GM12878 (cell line): ENCODE measurements at regions not wholly inside any gene's neighbourhood (a gene's known extent, or its start where the extent isn't known, plus 50 kb on each side); places are given as distances from the start of the nearest gene placed in this dataset.

Experiments
- ATAC-seq: fragments of 200-7000 bp; cut with Tn5 transposase; 3 replicates; pipeline ENCODE4 v1.9.1; 2020; ENCODE audit warnings: mild to moderate bottlenecking, moderate library complexity
- BruUV-seq: library from RNA; stranded (reverse); fragments of 400-500 nt; replicated peaks from 2 replicates; lab custom pipeline; 2021; lab: Mats Ljungman, UMichigan
- CTCF ChIA-PET: fragments of 300-600 bp; sonication (Branson Sonifier 250); formaldehyde crosslinking; extraction: SDS; loops from one replicate; lab custom pipeline; 2021; ENCODE audit warnings: inconsistent platforms; lab: Yijun Ruan, JAX
- POLR2A ChIA-PET: fragments of 350-600 bp; formaldehyde crosslinking; extraction: SDS; loops from one replicate; lab custom pipeline; 2021; ENCODE audit warnings: inconsistent platforms; lab: Charles Lee
- RAD21 ChIA-PET: fragments of 300-600 bp; sonication (Branson Sonifier 250); formaldehyde crosslinking; loops from one replicate; lab custom pipeline; 2023; ENCODE audit warnings: antibody characterized with exemption; ENCODE audit not compliant: unreplicated experiment; lab: Charles Lee
- SMC1A ChIA-PET: fragments of 300-600 bp; sonication (Branson Sonifier 250); formaldehyde crosslinking; loops from one replicate; lab custom pipeline; 2023; ENCODE audit not compliant: unreplicated experiment, uncharacterized antibody; lab: Charles Lee
- DNase-seq: peaks from one replicate; pipeline ENCODE4 v3.0.0-alpha.2; 2011; ENCODE audit warnings: low read depth, low spot score
- FAIRE-seq: peaks from 3 replicates; lab custom pipeline; 2011; peaks lifted over from hg19 to GRCh38; lab: Jason Lieb, UNC
- H2AFZ ChIP-seq: 2 replicates; pipeline ENCODE4 v1.6.0; 2011; ENCODE audit warnings: low read depth, low read length, control low read depth; ENCODE audit not compliant: control insufficient read depth
- H3K27ac ChIP-seq: 2 replicates; pipeline ENCODE4 v1.5.1; 2011; ENCODE audit warnings: control low read depth; ENCODE audit not compliant: control insufficient read depth, insufficient read depth
- H3K27me3 ChIP-seq, 2 experiments: replicated peaks in 1 of 2; 2 replicates each; pipeline versions ENCODE4 v1.6.0 to v1.6.1; 2011; ENCODE audit warnings: low read length in 1 of 2; ENCODE audit not compliant: control insufficient read depth in 2 of 2, insufficient read depth in 2 of 2
- H3K36me3 ChIP-seq, 2 experiments: 2 replicates each; pipeline ENCODE4 v1.5.1; 2011; ENCODE audit warnings: low read length in 1 of 2; ENCODE audit not compliant: control insufficient read depth in 2 of 2, insufficient read depth in 2 of 2
- H3K4me1 ChIP-seq: 2 replicates; pipeline ENCODE4 v1.6.1; 2011; ENCODE audit warnings: mild to moderate bottlenecking, low read length, moderate library complexity, mixed read lengths; ENCODE audit not compliant: control insufficient read depth, insufficient read depth
- H3K4me2 ChIP-seq: 2 replicates; pipeline ENCODE4 v1.6.0; 2011; ENCODE audit warnings: control low read depth; ENCODE audit not compliant: control insufficient read depth, insufficient read depth
- H3K4me3 ChIP-seq: fragments of 200-600 bp; sonication (generic); 2 replicates; pipeline ENCODE4 v1.5.1; 2016
- H3K79me2 ChIP-seq: 2 replicates; pipeline ENCODE4 v1.6.0; 2011; ENCODE audit warnings: low read length; ENCODE audit not compliant: control insufficient read depth, insufficient read depth
- H3K9ac ChIP-seq: 2 replicates; pipeline ENCODE4 v1.8.0; 2011; ENCODE audit warnings: low read length, control low read depth, mixed read lengths; ENCODE audit not compliant: control insufficient read depth, insufficient read depth
- H3K9me3 ChIP-seq: replicated peaks from 3 replicates; pipeline ENCODE4 v1.5.1; 2011; ENCODE audit warnings: mild to moderate bottlenecking, low read length; ENCODE audit not compliant: control insufficient read depth, insufficient read depth
- H4K20me1 ChIP-seq: 2 replicates; pipeline ENCODE4 v1.6.0; 2011; ENCODE audit not compliant: control insufficient read depth, insufficient read depth
- CREB1 ChIP-seq: IDR thresholded peaks from 2 replicates; pipeline ENCODE4 v1.6.1; 2012; ENCODE audit warnings: low read depth, mild to moderate bottlenecking, inconsistent platforms
- CREM ChIP-seq: IDR thresholded peaks from 2 replicates; pipeline ENCODE4 v1.6.1; 2014; ENCODE audit warnings: antibody characterized with exemption, low read depth
- EED ChIP-seq: sonication (generic); IDR thresholded peaks from 2 replicates; pipeline ENCODE4 v1.6.1; 2016; ENCODE audit warnings: antibody characterized with exemption, low read depth
- WGBS: methylation state at CpG from one replicate; pipeline ENCODE4 v1.1.6; 2016; ENCODE audit warnings: low lambda C conversion rate; ENCODE audit not compliant: insufficient replicate concordance, insufficient coverage; ENCODE audit errors: missing lambda C conversion rate; 5-methylcytosine and 5-hydroxymethylcytosine counted together
- in situ Hi-C: fragments of 300-500 bp; cut with MboI; formaldehyde crosslinking; loops from 9 replicates; pipeline ENCODE4 v1.14.3; 2018; ENCODE audit warnings: mixed read lengths
- intact Hi-C: fragments of 100-400 bp; cut with micrococcal nuclease; formaldehyde crosslinking; loops from one replicate; pipeline ENCODE4 v1.14.2; 2022; ENCODE audit not compliant: unreplicated experiment
- TF ChIP-seq, protein P1 (sequence below): IDR thresholded peaks from 2 replicates; pipeline ENCODE4 v1.6.1; 2012; ENCODE audit warnings: low read depth, low read length, improper control_type of control experiment
- TF ChIP-seq, protein P2 (sequence below): IDR thresholded peaks from 2 replicates; pipeline ENCODE4 v1.6.1; 2012; ENCODE audit warnings: low read depth, low read length, improper control_type of control experiment
- TF ChIP-seq, protein P3 (sequence below): fragments of 450-650 bp; IDR thresholded peaks from 2 replicates; pipeline ENCODE4 v1.6.1; 2017; ENCODE audit warnings: low read depth, mild to moderate bottlenecking, moderate library complexity
- TF ChIP-seq, protein P4 (sequence below), 3 experiments: IDR thresholded peaks in 2 of 3; conservative IDR thresholded peaks in 1 of 3; 2 replicates each; pipeline ENCODE4 v1.5.1; 2011; ENCODE audit warnings: low read depth in 3 of 3, low read length in 3 of 3, mild to moderate bottlenecking in 3 of 3, control low read depth in 2 of 3, moderate library complexity in 2 of 3, inconsistent platforms in 1 of 3, mixed read lengths in 1 of 3; ENCODE audit not compliant: control insufficient read depth in 2 of 3, insufficient read depth in 1 of 3; ENCODE audit errors: extremely low read depth in 1 of 3

DNA sequence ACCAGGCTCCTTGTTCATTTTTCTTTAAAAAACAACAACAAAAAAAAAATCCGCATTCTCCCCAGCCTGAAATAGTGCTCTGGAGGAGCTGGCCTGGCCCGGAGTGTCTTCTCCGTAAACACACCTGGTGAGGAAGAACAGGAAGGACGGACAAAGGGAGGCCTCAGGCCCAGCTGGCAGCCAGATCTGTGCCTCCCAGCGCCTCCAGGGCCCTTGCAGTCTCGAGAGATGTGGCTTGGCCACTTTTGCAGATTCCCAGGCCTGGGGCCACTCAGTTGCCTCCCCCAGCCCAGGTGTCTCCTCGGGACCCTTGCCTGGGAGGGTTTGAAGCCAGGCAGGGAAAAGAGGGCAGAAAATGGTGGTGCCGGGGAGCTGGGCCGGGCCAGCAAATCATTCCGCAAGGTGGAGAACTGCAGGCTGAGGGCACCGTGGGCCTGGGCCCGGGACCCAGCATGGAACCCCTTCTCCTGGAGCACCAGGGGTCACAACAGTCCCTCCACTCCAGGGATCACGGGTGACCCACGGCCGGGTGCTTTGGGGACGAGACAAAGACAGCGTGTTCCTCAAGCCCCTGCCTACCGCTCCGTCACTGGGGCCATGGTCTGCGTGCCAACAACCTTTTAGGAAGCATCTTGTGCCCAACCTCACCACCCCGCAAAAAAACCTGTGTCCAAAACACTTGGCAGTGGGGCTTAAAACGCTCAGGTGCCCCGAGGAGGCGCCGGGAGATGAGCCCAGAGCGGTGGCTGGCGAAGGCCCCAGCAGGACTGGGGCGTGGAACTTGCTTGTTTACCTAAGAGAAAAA, 67.1 kb upstream of the WNT7B start:
- intact Hi-C loops (no loop called here), in situ Hi-C loops (no loop called here)
- RAD21 ChIA-PET = no interaction called here
- SMC1A ChIA-PET = no interaction called here
- POLR2A ChIA-PET = no interaction called here
- TF ChIP-seq CREM = no peak
- TF ChIP-seq, protein P1, sequence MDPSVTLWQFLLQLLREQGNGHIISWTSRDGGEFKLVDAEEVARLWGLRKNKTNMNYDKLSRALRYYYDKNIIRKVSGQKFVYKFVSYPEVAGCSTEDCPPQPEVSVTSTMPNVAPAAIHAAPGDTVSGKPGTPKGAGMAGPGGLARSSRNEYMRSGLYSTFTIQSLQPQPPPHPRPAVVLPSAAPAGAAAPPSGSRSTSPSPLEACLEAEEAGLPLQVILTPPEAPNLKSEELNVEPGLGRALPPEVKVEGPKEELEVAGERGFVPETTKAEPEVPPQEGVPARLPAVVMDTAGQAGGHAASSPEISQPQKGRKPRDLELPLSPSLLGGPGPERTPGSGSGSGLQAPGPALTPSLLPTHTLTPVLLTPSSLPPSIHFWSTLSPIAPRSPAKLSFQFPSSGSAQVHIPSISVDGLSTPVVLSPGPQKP = no peak
- TF ChIP-seq, protein P2, sequence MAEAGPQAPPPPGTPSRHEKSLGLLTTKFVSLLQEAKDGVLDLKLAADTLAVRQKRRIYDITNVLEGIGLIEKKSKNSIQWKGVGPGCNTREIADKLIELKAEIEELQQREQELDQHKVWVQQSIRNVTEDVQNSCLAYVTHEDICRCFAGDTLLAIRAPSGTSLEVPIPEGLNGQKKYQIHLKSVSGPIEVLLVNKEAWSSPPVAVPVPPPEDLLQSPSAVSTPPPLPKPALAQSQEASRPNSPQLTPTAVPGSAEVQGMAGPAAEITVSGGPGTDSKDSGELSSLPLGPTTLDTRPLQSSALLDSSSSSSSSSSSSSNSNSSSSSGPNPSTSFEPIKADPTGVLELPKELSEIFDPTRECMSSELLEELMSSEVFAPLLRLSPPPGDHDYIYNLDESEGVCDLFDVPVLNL = no peak
- TF ChIP-seq, protein P3, sequence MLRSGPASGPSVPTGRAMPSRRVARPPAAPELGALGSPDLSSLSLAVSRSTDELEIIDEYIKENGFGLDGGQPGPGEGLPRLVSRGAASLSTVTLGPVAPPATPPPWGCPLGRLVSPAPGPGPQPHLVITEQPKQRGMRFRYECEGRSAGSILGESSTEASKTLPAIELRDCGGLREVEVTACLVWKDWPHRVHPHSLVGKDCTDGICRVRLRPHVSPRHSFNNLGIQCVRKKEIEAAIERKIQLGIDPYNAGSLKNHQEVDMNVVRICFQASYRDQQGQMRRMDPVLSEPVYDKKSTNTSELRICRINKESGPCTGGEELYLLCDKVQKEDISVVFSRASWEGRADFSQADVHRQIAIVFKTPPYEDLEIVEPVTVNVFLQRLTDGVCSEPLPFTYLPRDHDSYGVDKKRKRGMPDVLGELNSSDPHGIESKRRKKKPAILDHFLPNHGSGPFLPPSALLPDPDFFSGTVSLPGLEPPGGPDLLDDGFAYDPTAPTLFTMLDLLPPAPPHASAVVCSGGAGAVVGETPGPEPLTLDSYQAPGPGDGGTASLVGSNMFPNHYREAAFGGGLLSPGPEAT = no peak
- TF ChIP-seq, protein P4, sequence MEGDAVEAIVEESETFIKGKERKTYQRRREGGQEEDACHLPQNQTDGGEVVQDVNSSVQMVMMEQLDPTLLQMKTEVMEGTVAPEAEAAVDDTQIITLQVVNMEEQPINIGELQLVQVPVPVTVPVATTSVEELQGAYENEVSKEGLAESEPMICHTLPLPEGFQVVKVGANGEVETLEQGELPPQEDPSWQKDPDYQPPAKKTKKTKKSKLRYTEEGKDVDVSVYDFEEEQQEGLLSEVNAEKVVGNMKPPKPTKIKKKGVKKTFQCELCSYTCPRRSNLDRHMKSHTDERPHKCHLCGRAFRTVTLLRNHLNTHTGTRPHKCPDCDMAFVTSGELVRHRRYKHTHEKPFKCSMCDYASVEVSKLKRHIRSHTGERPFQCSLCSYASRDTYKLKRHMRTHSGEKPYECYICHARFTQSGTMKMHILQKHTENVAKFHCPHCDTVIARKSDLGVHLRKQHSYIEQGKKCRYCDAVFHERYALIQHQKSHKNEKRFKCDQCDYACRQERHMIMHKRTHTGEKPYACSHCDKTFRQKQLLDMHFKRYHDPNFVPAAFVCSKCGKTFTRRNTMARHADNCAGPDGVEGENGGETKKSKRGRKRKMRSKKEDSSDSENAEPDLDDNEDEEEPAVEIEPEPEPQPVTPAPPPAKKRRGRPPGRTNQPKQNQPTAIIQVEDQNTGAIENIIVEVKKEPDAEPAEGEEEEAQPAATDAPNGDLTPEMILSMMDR (IDR thresholded peaks at IDR 0.05 in 2 of 3, conservative IDR thresholded peaks at IDR 0.05 in 1 of 3; ENCODE audit: control insufficient read depth in 2 of 3, extremely low read depth in 1 of 3, insufficient read depth in 1 of 3, low read depth in 3 of 3, low read length in 3 of 3) = no peak
- no peak for TF ChIP-seq EED
- no peak for TF ChIP-seq CREB1
- Histone ChIP-seq H3K36me3 (no peaks in the 10 kb centered on the region), H3K27ac (no peak overlapping the region), H3K4me1 (no peaks in the 10 kb centered on the region), H3K79me2 (no peaks in the 10 kb centered on the region), H2AFZ (no peak overlapping the region), H3K4me2 (peak overlapping the region; percentile 53), H4K20me1 (no peaks in the 10 kb centered on the region; the same call in 1 of the 2 replicates), H3K9me3 (no peaks in the 10 kb centered on the region), H3K9ac (0 out of 2 replicates have a peak overlapping the region, but pooled peaks have one; percentile 7), H3K4me3 (peak overlapping the region; percentile 54; the same call in 1 of the 2 replicates), H3K27me3 (peaks cover 0 to 5% of the 10 kb centered on the region in 2 experiments; a peak in 3 of 4 replicates)
- WGBS = 54% methylated on average over 28 of the region's 28 CpGs
- ATAC-seq (no peak), FAIRE-seq (no peak), DNase-seq (no peak)
- no TSS peak for BruUV-seq
- CTCF ChIA-PET = no interaction called here
